MM.1S (cell line): ENCODE measurements at regions not wholly inside any gene's neighbourhood (a gene's known extent, or its start where the extent isn't known, plus 50 kb on each side); places are given as distances from the start of the nearest gene placed in this dataset.

Source experiments
- DNase-seq: peaks from one replicate; pipeline ENCODE4 v3.0.0-alpha.2; 2015
- H2AFZ ChIP-seq: fragments of 300-600 bp; sonication (generic); 2 replicates; pipeline ENCODE4 v1.6.0; 2016; ENCODE audit warnings: antibody characterized with exemption, low read length
- H3F3A ChIP-seq: fragments of 300-600 bp; sonication (generic); 2 replicates; pipeline ENCODE4 v1.6.1; 2016; ENCODE audit warnings: mild to moderate bottlenecking, antibody characterized with exemption, low read length, moderate library complexity, mixed read lengths; ENCODE audit not compliant: insufficient read depth
- H3K27ac ChIP-seq: fragments of 300-600 bp; sonication (generic); 2 replicates; pipeline ENCODE4 v1.5.1; 2016; ENCODE audit warnings: mild to moderate bottlenecking, low read length
- H3K27me3 ChIP-seq: fragments of 300-600 bp; sonication (generic); replicated peaks from 2 replicates; pipeline ENCODE4 v1.6.0; 2016; ENCODE audit warnings: low read length; ENCODE audit not compliant: insufficient read depth
- H3K36me3 ChIP-seq: fragments of 300-600 bp; sonication (generic); replicated peaks from 2 replicates; pipeline ENCODE4 v1.6.1; 2016; ENCODE audit warnings: mild to moderate bottlenecking, low read length, mixed read lengths; ENCODE audit not compliant: insufficient read depth
- H3K4me1 ChIP-seq: fragments of 300-600 bp; sonication (generic); 2 replicates; pipeline ENCODE4 v1.6.1; 2016; ENCODE audit warnings: low read length, mixed read lengths
- H3K4me2 ChIP-seq: fragments of 300-600 bp; sonication (generic); 2 replicates; pipeline ENCODE4 v1.6.0; 2016; ENCODE audit warnings: low read depth, low read length
- H3K4me3 ChIP-seq: fragments of 300-600 bp; sonication (generic); 2 replicates; pipeline ENCODE4 v1.5.1; 2016; ENCODE audit warnings: low read length, mixed read lengths
- H3K79me2 ChIP-seq: fragments of 300-600 bp; sonication (generic); 2 replicates; pipeline ENCODE4 v1.6.1; 2016; ENCODE audit warnings: mixed run types, low read length, mixed read lengths
- H3K9ac ChIP-seq: fragments of 300-600 bp; sonication (generic); 2 replicates; pipeline ENCODE4 v1.6.1; 2016; ENCODE audit warnings: low read length, mixed read lengths
- H3K9me2 ChIP-seq: fragments of 300-600 bp; sonication (generic); replicated peaks from 2 replicates; pipeline ENCODE4 v1.6.1; 2016; ENCODE audit warnings: mild to moderate bottlenecking, low read length, mixed read lengths; ENCODE audit not compliant: insufficient read depth
- H3K9me3 ChIP-seq: fragments of 300-600 bp; sonication (generic); replicated peaks from 2 replicates; pipeline ENCODE4 v1.6.1; 2016; ENCODE audit warnings: mild to moderate bottlenecking, low read length, mixed read lengths; ENCODE audit not compliant: insufficient read depth
- H4K20me1 ChIP-seq: fragments of 300-600 bp; sonication (generic); 2 replicates; pipeline ENCODE4 v1.6.1; 2016; ENCODE audit warnings: mild to moderate bottlenecking, low read length, moderate library complexity, mixed read lengths; ENCODE audit not compliant: insufficient read depth
- CTCF ChIP-seq: fragments of 300-600 bp; sonication (generic); IDR thresholded peaks from 2 replicates; pipeline ENCODE4 v1.5.1; 2016; ENCODE audit warnings: antibody characterized with exemption, low read length, mixed read lengths
- EZH2 ChIP-seq: fragments of 300-600 bp; sonication (generic); optimal IDR thresholded peaks from 2 replicates; pipeline ENCODE3; 2017; ENCODE audit warnings: low read depth, mild to moderate bottlenecking, antibody characterized with exemption, low read length, mixed read lengths
- EZH2phosphoT487 ChIP-seq: fragments of 300-600 bp; sonication (generic); IDR thresholded peaks from 2 replicates; pipeline ENCODE4 v1.6.1; 2018; ENCODE audit warnings: antibody characterized with exemption, low read length

GRCh38 chr18:41022484-41022883, 932.5 kb upstream of the PIK3C3 start:
- TF ChIP-seq CTCF, result no peak
- no peak for TF ChIP-seq EZH2
- TF ChIP-seq EZH2phosphoT487, result no peak
- Histone ChIP-seq H2AFZ (no peak overlapping the region), H4K20me1 (no peaks in the 10 kb centered on the region), H3K79me2 (no peaks in the 10 kb centered on the region), H3K4me1 (no peaks in the 10 kb centered on the region), H3K27me3 (no peaks in the 10 kb centered on the region), H3K36me3 (no peaks in the 10 kb centered on the region), H3K4me3 (no peak overlapping the region), H3K9ac (no peak overlapping the region), H3K27ac (no peak overlapping the region), H3K4me2 (no peak overlapping the region), H3F3A (no peaks in the 10 kb centered on the region), H3K9me3 (no peaks in the 10 kb centered on the region), H3K9me2 (no peaks in the 10 kb centered on the region)
- DNase-seq, result no peak

- H3K27me3 ChIP-seq, result no peaks in the 10 kb centered on the region
- DNase-seq, result no peak
- no peaks in the 10 kb centered on the region for H3K4me1 ChIP-seq
- no peak overlapping the region for H3K27ac ChIP-seq
- no peak overlapping the region for H3K4me3 ChIP-seq
- H3K36me3 ChIP-seq, result no peaks in the 10 kb centered on the region
- no peaks in the 10 kb centered on the region for H3F3A ChIP-seq
- H3K9me3 ChIP-seq, result no peaks in the 10 kb centered on the region
- H3K4me2 ChIP-seq, result no peak overlapping the region
- H3K9me2 ChIP-seq, result no peaks in the 10 kb centered on the region
- H2AFZ ChIP-seq, result no peak overlapping the region
- no peak overlapping the region for H3K9ac ChIP-seq
- H3K79me2 ChIP-seq, result no peaks in the 10 kb centered on the region
- TF ChIP-seq EZH2 (no peak), EZH2phosphoT487 (no peak), CTCF (no peak)
- H4K20me1 ChIP-seq, result no peaks in the 10 kb centered on the region
These were observed 933.9 kb upstream of the PIK3C3 start for GRCh38 chr18:41021089-41021488.

DNA sequence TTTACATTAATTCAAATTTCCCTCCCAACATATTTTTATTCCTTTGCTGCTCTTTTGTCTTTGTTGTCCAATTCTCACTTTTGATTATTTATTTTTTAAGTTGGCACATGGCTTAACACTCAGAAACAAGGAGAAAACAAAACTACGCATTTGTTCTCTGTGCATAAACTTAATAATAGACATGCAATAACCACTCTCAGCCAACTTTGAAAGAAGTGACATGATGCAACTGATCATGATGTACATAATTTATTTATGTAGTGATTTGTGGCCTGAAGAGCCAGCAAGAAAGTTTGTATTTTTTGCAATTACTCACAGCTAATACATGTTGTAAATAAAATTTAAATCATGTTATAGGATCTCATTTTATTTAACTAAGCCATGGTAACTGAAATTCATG, 942.8 kb upstream of the PIK3C3 start:
- no peak for DNase-seq
- no peak for TF ChIP-seq EZH2phosphoT487
- no peak for TF ChIP-seq CTCF
- TF ChIP-seq EZH2, result no peak

More for the DNA sequence above, 942.8 kb upstream of the PIK3C3 start:
- Histone ChIP-seq H3K9me3 (no peaks in the 10 kb centered on the region), H3K27ac (no peak overlapping the region), H3K4me3 (no peak overlapping the region), H3K4me1 (peaks cover 11% of the 10 kb centered on the region), H3K9ac (no peak overlapping the region), H3K79me2 (no peaks in the 10 kb centered on the region), H3K36me3 (no peaks in the 10 kb centered on the region), H3F3A (0 out of 2 replicates have a peak, but pooled peaks cover 3% of the 10 kb centered on the region), H3K27me3 (no peaks in the 10 kb centered on the region), H3K9me2 (no peaks in the 10 kb centered on the region), H2AFZ (no peak overlapping the region), H3K4me2 (no peak overlapping the region), H4K20me1 (no peaks in the 10 kb centered on the region)
